ENCODE measurements at regions not wholly inside any gene's neighbourhood (a gene's known extent, or its start where the extent isn't known, plus 50 kb on each side); places are given as distances from the start of the nearest gene placed in this dataset.

GRCh38 chr5:125712397-125712796 is 710.8 kb upstream of the GRAMD2B start:
- DNase-seq (ENCODE audit: low spot score in 2 of 2), result no peak
- H3K9me3 ChIP-seq, result no peaks in the 10 kb centered on the region
- TF ChIP-seq POLR2AphosphoS5 (IDR thresholded peaks at IDR 0.05), result no peak
- no peak for TF ChIP-seq EP300 (IDR thresholded peaks at IDR 0.05)
- TF ChIP-seq POLR2A (IDR thresholded peaks at IDR 0.05), result no peak
- TF ChIP-seq CTCF (IDR thresholded peaks at IDR 0.05), result no peak
- no peak overlapping the region for H3K27ac ChIP-seq
- 66% methylated on average over 1 of the region's 1 CpG for WGBS
- H3K4me3 ChIP-seq, result no peak overlapping the region
- no peaks in the 10 kb centered on the region for H3K4me1 ChIP-seq
- H3K36me3 ChIP-seq, result no peaks in the 10 kb centered on the region
- H3K27me3 ChIP-seq, result no peaks in the 10 kb centered on the region

- DNase-seq (ENCODE audit: low spot score in 2 of 2), result no peak
Measured at GRCh38 chr5:125713109-125713805, 710.0 kb upstream of the GRAMD2B start.

GRCh38 chr5:125715216-125715615 is 708.0 kb upstream of the GRAMD2B start:
- Histone ChIP-seq H3K27ac (no peak overlapping the region), H3K9me3 (no peaks in the 10 kb centered on the region), H3K27me3 (no peaks in the 10 kb centered on the region), H3K4me3 (no peak overlapping the region), H3K36me3 (no peaks in the 10 kb centered on the region), H3K4me1 (no peaks in the 10 kb centered on the region)
- 92% methylated on average over 2 of the region's 2 CpGs for WGBS
- no peak for DNase-seq (ENCODE audit: low spot score in 2 of 2)
- TF ChIP-seq POLR2A (IDR thresholded peaks at IDR 0.05) (no peak), EP300 (IDR thresholded peaks at IDR 0.05) (no peak), POLR2AphosphoS5 (IDR thresholded peaks at IDR 0.05) (no peak), CTCF (IDR thresholded peaks at IDR 0.05) (no peak)

More at GRCh38 chr5:125713109-125713805, 710.0 kb upstream of the GRAMD2B start:
- TF ChIP-seq POLR2A (IDR thresholded peaks at IDR 0.05) (no peak), CTCF (IDR thresholded peaks at IDR 0.05) (no peak), POLR2AphosphoS5 (IDR thresholded peaks at IDR 0.05) (no peak), EP300 (IDR thresholded peaks at IDR 0.05) (no peak)
- H3K4me1 ChIP-seq, result no peaks in the 10 kb centered on the region
- H3K9me3 ChIP-seq, result no peaks in the 10 kb centered on the region
- no peak overlapping the region for H3K4me3 ChIP-seq
- no peaks in the 10 kb centered on the region for H3K36me3 ChIP-seq
- H3K27me3 ChIP-seq, result no peaks in the 10 kb centered on the region
- no peak overlapping the region for H3K27ac ChIP-seq
- WGBS, result 85% methylated on average over 8 of the region's 8 CpGs

GRCh38 chr5:125717209-125717608 is 706.0 kb upstream of the GRAMD2B start:
- H3K9me3 ChIP-seq, result no peaks in the 10 kb centered on the region
- DNase-seq (ENCODE audit: low spot score in 2 of 2), result no peak
- no peaks in the 10 kb centered on the region for H3K27me3 ChIP-seq
- H3K36me3 ChIP-seq, result no peaks in the 10 kb centered on the region
- H3K27ac ChIP-seq, result no peak overlapping the region
- TF ChIP-seq POLR2AphosphoS5 (IDR thresholded peaks at IDR 0.05) (no peak), EP300 (IDR thresholded peaks at IDR 0.05) (no peak), CTCF (IDR thresholded peaks at IDR 0.05) (no peak), POLR2A (IDR thresholded peaks at IDR 0.05) (no peak)
- no peak overlapping the region for H3K4me3 ChIP-seq
- H3K4me1 ChIP-seq, result no peaks in the 10 kb centered on the region

GRCh38 chr5:125719681-125720347 is 703.4 kb upstream of the GRAMD2B start:
- Histone ChIP-seq H3K9me3 (no peaks in the 10 kb centered on the region), H3K27ac (no peak overlapping the region), H3K27me3 (no peaks in the 10 kb centered on the region), H3K4me3 (no peak overlapping the region), H3K36me3 (no peaks in the 10 kb centered on the region), H3K4me1 (no peaks in the 10 kb centered on the region)
- DNase-seq (ENCODE audit: low spot score in 2 of 2), result no peak
- WGBS, result 59% methylated on average over 9 of the region's 9 CpGs
- TF ChIP-seq POLR2AphosphoS5 (IDR thresholded peaks at IDR 0.05) (no peak), POLR2A (IDR thresholded peaks at IDR 0.05) (no peak), EP300 (IDR thresholded peaks at IDR 0.05) (no peak), CTCF (IDR thresholded peaks at IDR 0.05) (no peak)

All from suprapubic skin (tissue), 4 donors.